Brain microvascular endothelial cell (primary cell): ENCODE measurements at regions not wholly inside any gene's neighbourhood (a gene's known extent, or its start where the extent isn't known, plus 50 kb on each side); places are given as distances from the start of the nearest gene placed in this dataset.

ENCODE experiments used
- DNase-seq: peaks from one replicate; pipeline ENCODE4 v3.0.0-alpha.2; 2020
- H3K27ac ChIP-seq: fragments of 250-450 bp; sonication (Bioruptor Pico); 2 replicates; pipeline ENCODE4 v1.5.1; 2020; ENCODE audit warnings: mild to moderate bottlenecking, moderate library complexity
- H3K27me3 ChIP-seq: fragments of 250-450 bp; sonication (Bioruptor Pico); replicated peaks from 2 replicates; pipeline ENCODE4 v1.5.1; 2020; ENCODE audit warnings: mild to moderate bottlenecking
- H3K36me3 ChIP-seq: fragments of 250-450 bp; sonication (Bioruptor Pico); replicated peaks from 2 replicates; pipeline ENCODE4 v1.5.1; 2020; ENCODE audit warnings: mild to moderate bottlenecking
- H3K4me3 ChIP-seq: 2 replicates; pipeline ENCODE4 v1.5.1; 2011; ENCODE audit warnings: low read depth, mild to moderate bottlenecking, control low read depth, low read length, moderate library complexity
- CTCF ChIP-seq: IDR thresholded peaks from 2 replicates; pipeline ENCODE4 v1.5.1; 2011; ENCODE audit warnings: low read depth, mild to moderate bottlenecking, moderate library complexity, low read length, control low read depth, inconsistent platforms; ENCODE audit errors: missing control alignments
- in situ Hi-C: cut with HindIII; loops from 2 replicates; pipeline ENCODE4 v1.10.0; 2017; ENCODE audit warnings: low sequenced_read_pairs, low pct_ligation_motif_present

- H3K36me3 ChIP-seq: no peaks in the 10 kb centered on the region
- H3K4me3 ChIP-seq: no peak overlapping the region
- no peak overlapping the region for H3K27ac ChIP-seq
- no peak for TF ChIP-seq CTCF
- DNase-seq: no peak
- no peaks in the 10 kb centered on the region for H3K27me3 ChIP-seq
- in situ Hi-C loops: no loop called here
These were observed 963.6 kb downstream of the BRD1 start for GRCh38 chr22:48863965-48864528.

- TF ChIP-seq CTCF: no peak
- Histone ChIP-seq H3K27me3 (no peaks in the 10 kb centered on the region), H3K4me3 (no peak overlapping the region), H3K36me3 (no peaks in the 10 kb centered on the region), H3K27ac (no peak overlapping the region)
- in situ Hi-C loops: no loop called here
- DNase-seq: no peak
These were observed 967.1 kb downstream of the BRD1 start for GRCh38 chr22:48860557-48860956.

- H3K4me3 ChIP-seq: no peak overlapping the region
- in situ Hi-C loops: no loop called here
- no peaks in the 10 kb centered on the region for H3K27me3 ChIP-seq
- no peak overlapping the region for H3K27ac ChIP-seq
- no peak for DNase-seq
- no peak for TF ChIP-seq CTCF
- H3K36me3 ChIP-seq: no peaks in the 10 kb centered on the region
These were observed 968.8 kb downstream of the BRD1 start for GRCh38 chr22:48858856-48859255.

- DNase-seq: no peak
These were observed 969.6 kb downstream of the BRD1 start for GRCh38 chr22:48858121-48858520.

GRCh38 chr22:48857202-48857805 is 970.4 kb downstream of the BRD1 start:
- DNase-seq: no peak
- in situ Hi-C loops: no loop called here
- TF ChIP-seq CTCF: no peak

More at GRCh38 chr22:48858121-48858520, 969.6 kb downstream of the BRD1 start:
- H3K36me3 ChIP-seq: no peaks in the 10 kb centered on the region
- no peaks in the 10 kb centered on the region for H3K27me3 ChIP-seq
- no peak for TF ChIP-seq CTCF
- no peak overlapping the region for H3K4me3 ChIP-seq
- no peak overlapping the region for H3K27ac ChIP-seq
- in situ Hi-C loops: no loop called here

GRCh38 chr22:48856308-48856615 is 971.4 kb downstream of the BRD1 start:
- H3K36me3 ChIP-seq: no peaks in the 10 kb centered on the region
- no peaks in the 10 kb centered on the region for H3K27me3 ChIP-seq
- DNase-seq: no peak
- no peak overlapping the region for H3K4me3 ChIP-seq
- in situ Hi-C loops: no loop called here
- no peak for TF ChIP-seq CTCF
- no peak overlapping the region for H3K27ac ChIP-seq

More at GRCh38 chr22:48857202-48857805, 970.4 kb downstream of the BRD1 start:
- Histone ChIP-seq H3K36me3 (no peaks in the 10 kb centered on the region), H3K27ac (no peak overlapping the region), H3K4me3 (no peak overlapping the region), H3K27me3 (no peaks in the 10 kb centered on the region)
